H9 (cell line): ENCODE measurements at regions not wholly inside any gene's neighbourhood (a gene's known extent, or its start where the extent isn't known, plus 50 kb on each side); places are given as distances from the start of the nearest gene placed in this dataset.

Source experiments
- DNase-seq: peaks from one replicate; pipeline ENCODE4 v3.0.0-alpha.2; 2017
- H2AFZ ChIP-seq: one replicate; pipeline ENCODE4 v1.6.1; 2013; ENCODE audit warnings: mild to moderate bottlenecking, low read length, control low read depth, moderate library complexity
- H2AK5ac ChIP-seq: 2 replicates; pipeline ENCODE4 v1.6.1; 2013; ENCODE audit warnings: low read length, control low read depth, mixed read lengths; ENCODE audit not compliant: insufficient read length
- H2BK120ac ChIP-seq: one replicate; pipeline ENCODE4 v1.6.1; 2013; ENCODE audit warnings: low read depth, mild to moderate bottlenecking, low read length, control low read depth, inconsistent platforms; ENCODE audit not compliant: poor library complexity, severe bottlenecking
- H2BK12ac ChIP-seq: 2 replicates; pipeline ENCODE4 v1.6.1; 2013; ENCODE audit warnings: low read length, control low read depth, mixed read lengths, low read depth; ENCODE audit not compliant: insufficient read length
- H2BK15ac ChIP-seq: 2 replicates; pipeline ENCODE4 v1.6.1; 2013; ENCODE audit warnings: low read depth, low read length, control low read depth
- H2BK20ac ChIP-seq: one replicate; pipeline ENCODE4 v1.6.1; 2013; ENCODE audit warnings: low read depth, mild to moderate bottlenecking, low read length, control low read depth, inconsistent platforms; ENCODE audit not compliant: poor library complexity, severe bottlenecking
- H2BK5ac ChIP-seq: 2 replicates; pipeline ENCODE4 v1.6.1; 2013; ENCODE audit warnings: low read length, control low read depth, mixed read lengths; ENCODE audit not compliant: insufficient read length
- H3K14ac ChIP-seq: 2 replicates; pipeline ENCODE4 v1.6.1; 2013; ENCODE audit warnings: low read length, control low read depth; ENCODE audit not compliant: insufficient read depth
- H3K18ac ChIP-seq: 2 replicates; pipeline ENCODE4 v1.6.1; 2013; ENCODE audit warnings: low read depth, mild to moderate bottlenecking, mixed read lengths, low read length, control low read depth; ENCODE audit not compliant: insufficient read length
- H3K23ac ChIP-seq: 2 replicates; pipeline ENCODE4 v1.6.1; 2013; ENCODE audit warnings: low read length, control low read depth, mixed read lengths, low read depth; ENCODE audit not compliant: insufficient read length
- H3K23me2 ChIP-seq: 2 replicates; pipeline ENCODE4 v1.6.1; 2013; ENCODE audit warnings: low read depth, mild to moderate bottlenecking, mixed read lengths, low read length, control low read depth; ENCODE audit not compliant: insufficient read length, poor library complexity, severe bottlenecking
- H3K27ac ChIP-seq: 2 replicates; pipeline ENCODE4 v1.5.1; 2013; ENCODE audit warnings: low read length, control low read depth, mixed read lengths, low read depth; ENCODE audit not compliant: insufficient read length
- H3K27me3 ChIP-seq: 2 replicates; pipeline ENCODE4 v1.6.1; 2013; ENCODE audit warnings: low read length, control low read depth, inconsistent platforms; ENCODE audit not compliant: insufficient read depth
- H3K4ac ChIP-seq: 2 replicates; pipeline ENCODE4 v1.6.1; 2013; ENCODE audit warnings: low read depth, mild to moderate bottlenecking, control low read depth, inconsistent platforms, low read length, moderate library complexity
- H3K4me1 ChIP-seq: 2 replicates; pipeline ENCODE4 v1.6.1; 2013; ENCODE audit warnings: low read length, control low read depth, inconsistent platforms; ENCODE audit not compliant: insufficient read depth
- H3K4me2 ChIP-seq: 2 replicates; pipeline ENCODE4 v1.6.1; 2013; ENCODE audit warnings: low read length, control low read depth, mixed read lengths; ENCODE audit not compliant: insufficient read length, insufficient read depth
- H3K56ac ChIP-seq: 2 replicates; pipeline ENCODE4 v1.6.1; 2013; ENCODE audit warnings: low read depth, mild to moderate bottlenecking, mixed read lengths, low read length, control low read depth; ENCODE audit not compliant: insufficient read length
- H3K79me1 ChIP-seq: 2 replicates; pipeline ENCODE4 v1.6.1; 2013; ENCODE audit warnings: low read depth, mild to moderate bottlenecking, moderate library complexity, low read length, control low read depth, inconsistent platforms; ENCODE audit not compliant: insufficient read depth, poor library complexity, severe bottlenecking
- H3K79me2 ChIP-seq: 2 replicates; pipeline ENCODE4 v1.6.1; 2013; ENCODE audit warnings: low read length, control low read depth, inconsistent platforms; ENCODE audit not compliant: insufficient read depth
- H3K9ac ChIP-seq: 2 replicates; pipeline ENCODE4 v1.6.1; 2013; ENCODE audit warnings: low read length, control low read depth, mixed read lengths; ENCODE audit not compliant: insufficient read length; ENCODE audit errors: extremely low read depth
- H3K9me3 ChIP-seq: one replicate; pipeline ENCODE4 v1.6.1; 2013; ENCODE audit warnings: low read depth, low read length, inconsistent platforms; ENCODE audit not compliant: control insufficient read depth
- H3T11ph ChIP-seq: one replicate; pipeline ENCODE4 v1.6.1; 2013; ENCODE audit warnings: mild to moderate bottlenecking, low read length, control low read depth, inconsistent platforms
- H4K20me1 ChIP-seq: one replicate; pipeline ENCODE4 v1.6.1; 2013; ENCODE audit not compliant: control insufficient read depth, insufficient read length, insufficient read depth
- H4K5ac ChIP-seq: 2 replicates; pipeline ENCODE4 v1.6.1; 2013; ENCODE audit warnings: low read depth, mild to moderate bottlenecking, mixed read lengths, low read length, control low read depth; ENCODE audit not compliant: insufficient read length
- H4K8ac ChIP-seq: replicated peaks from 2 replicates; pipeline ENCODE4 v1.6.1; 2013; ENCODE audit warnings: low read length, control low read depth, mixed read lengths, low read depth; ENCODE audit not compliant: insufficient read length
- H4K91ac ChIP-seq: 2 replicates; pipeline ENCODE4 v1.6.1; 2013; ENCODE audit warnings: low read depth, mild to moderate bottlenecking, moderate library complexity, mixed read lengths, low read length, control low read depth; ENCODE audit not compliant: insufficient read length
- H3K27ac Mint-ChIP-seq, 3 experiments: 2 replicates in 2 of 3; 3 replicates in 1 of 3; pipeline ENCODE4 v1.8.0; 2020 to 2021; ENCODE audit warnings: mixed read lengths in 3 of 3, mild to moderate bottlenecking in 1 of 3, moderate library complexity in 1 of 3
- H3K27me3 Mint-ChIP-seq: 2 replicates; pipeline ENCODE4 v1.8.0; 2021; ENCODE audit warnings: low read depth, mild to moderate bottlenecking, moderate library complexity, mixed read lengths
- H3K36me3 Mint-ChIP-seq, 3 experiments: 2 replicates in 2 of 3; 3 replicates in 1 of 3; pipeline ENCODE4 v1.8.0; 2020 to 2021; ENCODE audit warnings: low read depth in 3 of 3, mixed read lengths in 3 of 3; ENCODE audit not compliant: insufficient read depth in 1 of 3
- H3K4me1 Mint-ChIP-seq, 2 experiments: 2 replicates each; pipeline ENCODE4 v1.8.0; 2020; ENCODE audit warnings: mixed read lengths in 2 of 2
- H3K4me3 Mint-ChIP-seq, 2 experiments: 2 replicates in 1 of 2; 3 replicates in 1 of 2; pipeline ENCODE4 v1.8.0; 2020 to 2021; ENCODE audit warnings: mild to moderate bottlenecking in 2 of 2, mixed read lengths in 2 of 2, moderate library complexity in 1 of 2
- H3K9me3 Mint-ChIP-seq, 2 experiments: 2 replicates in 1 of 2; 3 replicates in 1 of 2; pipeline ENCODE4 v1.8.0; 2020; ENCODE audit warnings: mild to moderate bottlenecking in 2 of 2, mixed read lengths in 2 of 2, moderate library complexity in 1 of 2
- WGBS: extraction: QIAGEN DNeasy Blood & Tissue Kit; methylation state at CpG from one replicate; pipeline ENCODE4 v1.1.7; 2013; ENCODE audit warnings: missing lambda C conversion rate, low lambda C conversion rate, mixed read lengths; ENCODE audit not compliant: insufficient read length; ENCODE audit errors: extremely low coverage; 5-methylcytosine and 5-hydroxymethylcytosine counted together
- TF ChIP-seq, protein P1 (sequence below): fragments of 200-600 bp; sonication (generic); conservative IDR thresholded peaks from 3 replicates; pipeline ENCODE4 v1.8.0; 2021; ENCODE audit warnings: antibody characterized with exemption, mild to moderate bottlenecking

GRCh38 chr7:68401313-68401712 is 1197.0 kb upstream of the AUTS2 start:
- H4K8ac ChIP-seq: no peak overlapping the region
- peaks cover 0 to under 1% of the 10 kb centered on the region in 2 experiments; a peak in 1 of 4 replicates for H3K4me1 Mint-ChIP-seq
- no peak overlapping the region for H2BK5ac ChIP-seq
- no peak overlapping the region for H2AK5ac ChIP-seq
- no peaks in the 10 kb centered on the region for H3K9me3 Mint-ChIP-seq
- no peak for DNase-seq
- H3K23me2 ChIP-seq: no peaks in the 10 kb centered on the region
- H3K79me2 ChIP-seq: no peaks in the 10 kb centered on the region
- WGBS: no CpG with 5 or more reads among the region's 2 CpGs
- H3K4me2 ChIP-seq: no peak overlapping the region
- H3K23ac ChIP-seq: no peak overlapping the region
- no peak overlapping the region for H3K4me3 Mint-ChIP-seq
- no peak overlapping the region for H2BK20ac ChIP-seq
- H3K27me3 Mint-ChIP-seq: no peaks in the 10 kb centered on the region; the same call in 1 of the 2 replicates
- no peaks in the 10 kb centered on the region for H3K27me3 ChIP-seq
- no peaks in the 10 kb centered on the region for H3K4me1 ChIP-seq
- no peak overlapping the region for H3K27ac Mint-ChIP-seq
- TF ChIP-seq, protein P1, sequence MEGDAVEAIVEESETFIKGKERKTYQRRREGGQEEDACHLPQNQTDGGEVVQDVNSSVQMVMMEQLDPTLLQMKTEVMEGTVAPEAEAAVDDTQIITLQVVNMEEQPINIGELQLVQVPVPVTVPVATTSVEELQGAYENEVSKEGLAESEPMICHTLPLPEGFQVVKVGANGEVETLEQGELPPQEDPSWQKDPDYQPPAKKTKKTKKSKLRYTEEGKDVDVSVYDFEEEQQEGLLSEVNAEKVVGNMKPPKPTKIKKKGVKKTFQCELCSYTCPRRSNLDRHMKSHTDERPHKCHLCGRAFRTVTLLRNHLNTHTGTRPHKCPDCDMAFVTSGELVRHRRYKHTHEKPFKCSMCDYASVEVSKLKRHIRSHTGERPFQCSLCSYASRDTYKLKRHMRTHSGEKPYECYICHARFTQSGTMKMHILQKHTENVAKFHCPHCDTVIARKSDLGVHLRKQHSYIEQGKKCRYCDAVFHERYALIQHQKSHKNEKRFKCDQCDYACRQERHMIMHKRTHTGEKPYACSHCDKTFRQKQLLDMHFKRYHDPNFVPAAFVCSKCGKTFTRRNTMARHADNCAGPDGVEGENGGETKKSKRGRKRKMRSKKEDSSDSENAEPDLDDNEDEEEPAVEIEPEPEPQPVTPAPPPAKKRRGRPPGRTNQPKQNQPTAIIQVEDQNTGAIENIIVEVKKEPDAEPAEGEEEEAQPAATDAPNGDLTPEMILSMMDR: no peak
- no peaks in the 10 kb centered on the region for H3K36me3 Mint-ChIP-seq
- H4K20me1 ChIP-seq: no peaks in the 10 kb centered on the region
- no peak overlapping the region for H3K14ac ChIP-seq
- H3K56ac ChIP-seq: no peak overlapping the region
- H2BK15ac ChIP-seq: no peak overlapping the region
- H3T11ph ChIP-seq: no peak overlapping the region
- no peak overlapping the region for H4K5ac ChIP-seq
- H3K9ac ChIP-seq: no peak overlapping the region
- H2AFZ ChIP-seq: no peak overlapping the region
- H4K91ac ChIP-seq: no peak overlapping the region
- H3K79me1 ChIP-seq: no peaks in the 10 kb centered on the region
- no peak overlapping the region for H2BK12ac ChIP-seq
- H3K4ac ChIP-seq: no peak overlapping the region
- no peak overlapping the region for H2BK120ac ChIP-seq
- H3K9me3 ChIP-seq: no peaks in the 10 kb centered on the region
- H3K27ac ChIP-seq: no peak overlapping the region
- H3K18ac ChIP-seq: no peak overlapping the region
